Right lobe of liver (tissue), 4 donors: ENCODE measurements at regions not wholly inside any gene's neighbourhood (a gene's known extent, or its start where the extent isn't known, plus 50 kb on each side); places are given as distances from the start of the nearest gene placed in this dataset.

Experiments
- CTCF ChIP-seq, 4 donors: fragments of 200-600 bp in 3 of 4; fragments of 450-650 bp in 1 of 4; IDR thresholded peaks; one replicate each; pipeline versions ENCODE4 v1.5.1 to v1.8.0; 2016 to 2022; ENCODE audit warnings: antibody characterized with exemption in 4 of 4, mild to moderate bottlenecking in 2 of 4
- POLR2A ChIP-seq: fragments of 450-650 bp; IDR thresholded peaks from one replicate; pipeline ENCODE4 v1.6.1; 2017; ENCODE audit warnings: antibody characterized with exemption, mild to moderate bottlenecking
- donor health status: DM: no; HTN: no; CAD: no.
- donor health status: DM: no; HTN: no; CAD: no.
- donor health status: DM: no; HTN: yes; CAD: no.

- no peak for TF ChIP-seq CTCF (IDR thresholded peaks at IDR 0.05)
- no peak for TF ChIP-seq POLR2A
Measured at GRCh38 chr1:208842451-208842850, 598.3 kb upstream of the PLXNA2 start.
